K562 (cell line): ENCODE measurements at regions not wholly inside any gene's neighbourhood (a gene's known extent, or its start where the extent isn't known, plus 50 kb on each side); places are given as distances from the start of the nearest gene placed in this dataset.
A peak's percentile ranks its signal among the peaks of the same experiment; 100 is the strongest.

ENCODE experiments used
- ARID1B ChIP-seq: fragments of 450-650 bp; IDR thresholded peaks from 2 replicates; pipeline ENCODE4 v1.6.1; 2016; ENCODE audit warnings: antibody characterized with exemption, mild to moderate bottlenecking, inconsistent platforms
- ATF2 ChIP-seq: sonication (generic); formaldehyde crosslinking; IDR thresholded peaks from 2 replicates; pipeline ENCODE4 v1.8.1; 2022; ENCODE audit warnings: missing genetic modification reagents
- BRD9 ChIP-seq: fragments of 450-650 bp; IDR thresholded peaks from 2 replicates; pipeline ENCODE4 v1.6.1; 2018; ENCODE audit warnings: low read depth; ENCODE audit not compliant: partially characterized antibody
- CBFA2T3 ChIP-seq: fragments of 450-650 bp; IDR thresholded peaks from 2 replicates; pipeline ENCODE4 v1.6.1; 2017
- CCNT2 ChIP-seq: IDR thresholded peaks from 2 replicates; pipeline ENCODE4 v1.6.1; 2011; ENCODE audit warnings: borderline replicate concordance, low read depth, mild to moderate bottlenecking, moderate library complexity, mixed read lengths, low read length; ENCODE audit not compliant: insufficient read length; ENCODE audit errors: extremely low read depth
- HLTF ChIP-seq: fragments of 450-650 bp; IDR thresholded peaks from 2 replicates; pipeline ENCODE4 v1.6.1; 2016
- L3MBTL2 ChIP-seq: fragments of 450-650 bp; IDR thresholded peaks from 2 replicates; pipeline ENCODE4 v1.6.1; 2016; ENCODE audit warnings: mild to moderate bottlenecking, moderate library complexity
- MIER1 ChIP-seq: fragments of 450-650 bp; IDR thresholded peaks from 2 replicates; pipeline ENCODE4 v1.6.1; 2016; ENCODE audit warnings: antibody characterized with exemption, mild to moderate bottlenecking, low read depth
- NFYB ChIP-seq: IDR thresholded peaks from 2 replicates; pipeline ENCODE4 v1.6.1; 2011; ENCODE audit warnings: mild to moderate bottlenecking, moderate library complexity; ENCODE audit not compliant: insufficient read length; ENCODE audit errors: extremely low read depth
- TCF3 ChIP-seq: sonication (generic); formaldehyde crosslinking; IDR thresholded peaks from 2 replicates; pipeline ENCODE4 v1.4.0; 2020; ENCODE audit warnings: mild to moderate bottlenecking, missing genetic modification reagents
- TEAD2 ChIP-seq: fragments of 450-650 bp; IDR thresholded peaks from 2 replicates; pipeline ENCODE4 v1.6.1; 2016; ENCODE audit warnings: missing genetic modification characterization, control low read depth, missing compliant biosample characterization
- ZNF165 ChIP-seq: fragments of 250-450 bp; sonication (Bioruptor Pico); IDR thresholded peaks from 2 replicates; pipeline ENCODE4 v1.4.0; 2020; ENCODE audit warnings: borderline replicate concordance
- ZNF75A ChIP-seq: fragments of 450-650 bp; formaldehyde crosslinking; IDR thresholded peaks from 2 replicates; pipeline ENCODE4 v1.4.0; 2020; ENCODE audit warnings: mild to moderate bottlenecking
- TF ChIP-seq, protein P1 (sequence below): sonication (generic); formaldehyde crosslinking; IDR thresholded peaks from 2 replicates; pipeline ENCODE4 v1.8.0; 2022; ENCODE audit warnings: mild to moderate bottlenecking, low read depth, missing genetic modification reagents
- TF ChIP-seq, protein P2 (sequence below): fragments of 450-650 bp; IDR thresholded peaks from 2 replicates; pipeline ENCODE4 v1.6.1; 2016; ENCODE audit warnings: mild to moderate bottlenecking, moderate library complexity

GRCh38 chr16:79687249-79688130 lies 87.0 kb upstream of the MAF start (continued):
- TF ChIP-seq HLTF (no peak), ZNF165 (CRISPR knock-in tag) (no peak), ZNF75A (CRISPR knock-in tag) (no peak), NFYB (no peak), MIER1 (no peak), BRD9 (no peak), ARID1B (peak; percentile 49), TEAD2 (tag) (no peak), CCNT2 (no peak), TCF3 (CRISPR knock-in tag) (no peak), L3MBTL2 (peak; percentile 14; the same call in 1 of the 2 replicates), CBFA2T3 (peak; percentile 35; the same call in 1 of the 2 replicates), ATF2 (no peak)
- TF ChIP-seq, protein P1, sequence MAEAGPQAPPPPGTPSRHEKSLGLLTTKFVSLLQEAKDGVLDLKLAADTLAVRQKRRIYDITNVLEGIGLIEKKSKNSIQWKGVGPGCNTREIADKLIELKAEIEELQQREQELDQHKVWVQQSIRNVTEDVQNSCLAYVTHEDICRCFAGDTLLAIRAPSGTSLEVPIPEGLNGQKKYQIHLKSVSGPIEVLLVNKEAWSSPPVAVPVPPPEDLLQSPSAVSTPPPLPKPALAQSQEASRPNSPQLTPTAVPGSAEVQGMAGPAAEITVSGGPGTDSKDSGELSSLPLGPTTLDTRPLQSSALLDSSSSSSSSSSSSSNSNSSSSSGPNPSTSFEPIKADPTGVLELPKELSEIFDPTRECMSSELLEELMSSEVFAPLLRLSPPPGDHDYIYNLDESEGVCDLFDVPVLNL (CRISPR knock-in tag) = no peak
- TF ChIP-seq, protein P2, sequence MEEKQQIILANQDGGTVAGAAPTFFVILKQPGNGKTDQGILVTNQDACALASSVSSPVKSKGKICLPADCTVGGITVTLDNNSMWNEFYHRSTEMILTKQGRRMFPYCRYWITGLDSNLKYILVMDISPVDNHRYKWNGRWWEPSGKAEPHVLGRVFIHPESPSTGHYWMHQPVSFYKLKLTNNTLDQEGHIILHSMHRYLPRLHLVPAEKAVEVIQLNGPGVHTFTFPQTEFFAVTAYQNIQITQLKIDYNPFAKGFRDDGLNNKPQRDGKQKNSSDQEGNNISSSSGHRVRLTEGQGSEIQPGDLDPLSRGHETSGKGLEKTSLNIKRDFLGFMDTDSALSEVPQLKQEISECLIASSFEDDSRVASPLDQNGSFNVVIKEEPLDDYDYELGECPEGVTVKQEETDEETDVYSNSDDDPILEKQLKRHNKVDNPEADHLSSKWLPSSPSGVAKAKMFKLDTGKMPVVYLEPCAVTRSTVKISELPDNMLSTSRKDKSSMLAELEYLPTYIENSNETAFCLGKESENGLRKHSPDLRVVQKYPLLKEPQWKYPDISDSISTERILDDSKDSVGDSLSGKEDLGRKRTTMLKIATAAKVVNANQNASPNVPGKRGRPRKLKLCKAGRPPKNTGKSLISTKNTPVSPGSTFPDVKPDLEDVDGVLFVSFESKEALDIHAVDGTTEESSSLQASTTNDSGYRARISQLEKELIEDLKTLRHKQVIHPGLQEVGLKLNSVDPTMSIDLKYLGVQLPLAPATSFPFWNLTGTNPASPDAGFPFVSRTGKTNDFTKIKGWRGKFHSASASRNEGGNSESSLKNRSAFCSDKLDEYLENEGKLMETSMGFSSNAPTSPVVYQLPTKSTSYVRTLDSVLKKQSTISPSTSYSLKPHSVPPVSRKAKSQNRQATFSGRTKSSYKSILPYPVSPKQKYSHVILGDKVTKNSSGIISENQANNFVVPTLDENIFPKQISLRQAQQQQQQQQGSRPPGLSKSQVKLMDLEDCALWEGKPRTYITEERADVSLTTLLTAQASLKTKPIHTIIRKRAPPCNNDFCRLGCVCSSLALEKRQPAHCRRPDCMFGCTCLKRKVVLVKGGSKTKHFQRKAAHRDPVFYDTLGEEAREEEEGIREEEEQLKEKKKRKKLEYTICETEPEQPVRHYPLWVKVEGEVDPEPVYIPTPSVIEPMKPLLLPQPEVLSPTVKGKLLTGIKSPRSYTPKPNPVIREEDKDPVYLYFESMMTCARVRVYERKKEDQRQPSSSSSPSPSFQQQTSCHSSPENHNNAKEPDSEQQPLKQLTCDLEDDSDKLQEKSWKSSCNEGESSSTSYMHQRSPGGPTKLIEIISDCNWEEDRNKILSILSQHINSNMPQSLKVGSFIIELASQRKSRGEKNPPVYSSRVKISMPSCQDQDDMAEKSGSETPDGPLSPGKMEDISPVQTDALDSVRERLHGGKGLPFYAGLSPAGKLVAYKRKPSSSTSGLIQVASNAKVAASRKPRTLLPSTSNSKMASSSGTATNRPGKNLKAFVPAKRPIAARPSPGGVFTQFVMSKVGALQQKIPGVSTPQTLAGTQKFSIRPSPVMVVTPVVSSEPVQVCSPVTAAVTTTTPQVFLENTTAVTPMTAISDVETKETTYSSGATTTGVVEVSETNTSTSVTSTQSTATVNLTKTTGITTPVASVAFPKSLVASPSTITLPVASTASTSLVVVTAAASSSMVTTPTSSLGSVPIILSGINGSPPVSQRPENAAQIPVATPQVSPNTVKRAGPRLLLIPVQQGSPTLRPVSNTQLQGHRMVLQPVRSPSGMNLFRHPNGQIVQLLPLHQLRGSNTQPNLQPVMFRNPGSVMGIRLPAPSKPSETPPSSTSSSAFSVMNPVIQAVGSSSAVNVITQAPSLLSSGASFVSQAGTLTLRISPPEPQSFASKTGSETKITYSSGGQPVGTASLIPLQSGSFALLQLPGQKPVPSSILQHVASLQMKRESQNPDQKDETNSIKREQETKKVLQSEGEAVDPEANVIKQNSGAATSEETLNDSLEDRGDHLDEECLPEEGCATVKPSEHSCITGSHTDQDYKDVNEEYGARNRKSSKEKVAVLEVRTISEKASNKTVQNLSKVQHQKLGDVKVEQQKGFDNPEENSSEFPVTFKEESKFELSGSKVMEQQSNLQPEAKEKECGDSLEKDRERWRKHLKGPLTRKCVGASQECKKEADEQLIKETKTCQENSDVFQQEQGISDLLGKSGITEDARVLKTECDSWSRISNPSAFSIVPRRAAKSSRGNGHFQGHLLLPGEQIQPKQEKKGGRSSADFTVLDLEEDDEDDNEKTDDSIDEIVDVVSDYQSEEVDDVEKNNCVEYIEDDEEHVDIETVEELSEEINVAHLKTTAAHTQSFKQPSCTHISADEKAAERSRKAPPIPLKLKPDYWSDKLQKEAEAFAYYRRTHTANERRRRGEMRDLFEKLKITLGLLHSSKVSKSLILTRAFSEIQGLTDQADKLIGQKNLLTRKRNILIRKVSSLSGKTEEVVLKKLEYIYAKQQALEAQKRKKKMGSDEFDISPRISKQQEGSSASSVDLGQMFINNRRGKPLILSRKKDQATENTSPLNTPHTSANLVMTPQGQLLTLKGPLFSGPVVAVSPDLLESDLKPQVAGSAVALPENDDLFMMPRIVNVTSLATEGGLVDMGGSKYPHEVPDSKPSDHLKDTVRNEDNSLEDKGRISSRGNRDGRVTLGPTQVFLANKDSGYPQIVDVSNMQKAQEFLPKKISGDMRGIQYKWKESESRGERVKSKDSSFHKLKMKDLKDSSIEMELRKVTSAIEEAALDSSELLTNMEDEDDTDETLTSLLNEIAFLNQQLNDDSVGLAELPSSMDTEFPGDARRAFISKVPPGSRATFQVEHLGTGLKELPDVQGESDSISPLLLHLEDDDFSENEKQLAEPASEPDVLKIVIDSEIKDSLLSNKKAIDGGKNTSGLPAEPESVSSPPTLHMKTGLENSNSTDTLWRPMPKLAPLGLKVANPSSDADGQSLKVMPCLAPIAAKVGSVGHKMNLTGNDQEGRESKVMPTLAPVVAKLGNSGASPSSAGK = 0 out of 2 replicates have a peak, but pooled peaks have one; percentile 20
